ENCODE measurements at regions not wholly inside any gene's neighbourhood (a gene's known extent, or its start where the extent isn't known, plus 50 kb on each side); places are given as distances from the start of the nearest gene placed in this dataset.

DNA sequence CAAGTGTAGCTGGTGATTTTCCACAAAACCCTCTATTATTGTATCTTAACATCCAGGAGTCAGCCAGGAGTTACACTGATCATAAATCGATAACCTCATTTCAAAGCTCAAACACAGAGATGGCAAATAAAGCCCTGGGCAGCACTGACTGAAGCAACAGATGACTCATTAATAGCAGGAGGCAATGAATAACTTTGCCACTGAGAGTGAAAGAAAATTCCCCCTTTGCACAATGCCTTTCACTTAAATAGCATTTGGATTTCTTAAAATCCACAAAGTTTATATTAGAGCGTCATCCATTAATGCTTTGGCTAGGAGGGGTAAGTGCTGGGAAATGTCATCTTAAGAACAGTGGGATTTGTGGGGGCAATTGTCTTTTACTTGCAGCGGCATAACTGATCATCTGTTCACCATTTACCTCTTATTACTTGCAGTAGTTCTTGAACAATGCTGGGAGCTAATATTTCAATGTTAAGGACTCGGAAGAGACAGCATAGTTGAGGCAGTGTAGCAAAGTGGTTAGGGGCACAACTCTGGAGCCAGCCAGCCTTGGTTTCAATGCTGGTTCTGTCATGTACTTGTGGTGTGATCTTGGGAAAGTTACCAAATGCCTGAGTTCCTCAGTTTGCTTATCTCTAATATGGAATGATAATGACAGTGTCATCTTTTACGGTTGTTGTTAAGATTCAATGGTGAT is 630.4 kb upstream of the TBL1XR1 start (continued):
- no peak for TF ChIP-seq ELF1 (CRISPR knock-in tag; IDR thresholded peaks at IDR 0.05)
- TF ChIP-seq, protein P1, sequence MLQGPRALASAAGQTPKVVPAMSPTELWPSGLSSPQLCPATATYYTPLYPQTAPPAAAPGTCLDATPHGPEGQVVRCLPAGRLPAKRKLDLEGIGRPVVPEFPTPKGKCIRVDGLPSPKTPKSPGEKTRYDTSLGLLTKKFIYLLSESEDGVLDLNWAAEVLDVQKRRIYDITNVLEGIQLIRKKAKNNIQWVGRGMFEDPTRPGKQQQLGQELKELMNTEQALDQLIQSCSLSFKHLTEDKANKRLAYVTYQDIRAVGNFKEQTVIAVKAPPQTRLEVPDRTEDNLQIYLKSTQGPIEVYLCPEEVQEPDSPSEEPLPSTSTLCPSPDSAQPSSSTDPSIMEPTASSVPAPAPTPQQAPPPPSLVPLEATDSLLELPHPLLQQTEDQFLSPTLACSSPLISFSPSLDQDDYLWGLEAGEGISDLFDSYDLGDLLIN (CRISPR knock-in tag; IDR thresholded peaks at IDR 0.05; ENCODE audit: borderline replicate concordance) = no peak
- TF ChIP-seq IRF2 (CRISPR knock-in tag; IDR thresholded peaks at IDR 0.05) = peak; percentile 63; the same call in 1 of the 2 replicates
- TF ChIP-seq, protein P2, sequence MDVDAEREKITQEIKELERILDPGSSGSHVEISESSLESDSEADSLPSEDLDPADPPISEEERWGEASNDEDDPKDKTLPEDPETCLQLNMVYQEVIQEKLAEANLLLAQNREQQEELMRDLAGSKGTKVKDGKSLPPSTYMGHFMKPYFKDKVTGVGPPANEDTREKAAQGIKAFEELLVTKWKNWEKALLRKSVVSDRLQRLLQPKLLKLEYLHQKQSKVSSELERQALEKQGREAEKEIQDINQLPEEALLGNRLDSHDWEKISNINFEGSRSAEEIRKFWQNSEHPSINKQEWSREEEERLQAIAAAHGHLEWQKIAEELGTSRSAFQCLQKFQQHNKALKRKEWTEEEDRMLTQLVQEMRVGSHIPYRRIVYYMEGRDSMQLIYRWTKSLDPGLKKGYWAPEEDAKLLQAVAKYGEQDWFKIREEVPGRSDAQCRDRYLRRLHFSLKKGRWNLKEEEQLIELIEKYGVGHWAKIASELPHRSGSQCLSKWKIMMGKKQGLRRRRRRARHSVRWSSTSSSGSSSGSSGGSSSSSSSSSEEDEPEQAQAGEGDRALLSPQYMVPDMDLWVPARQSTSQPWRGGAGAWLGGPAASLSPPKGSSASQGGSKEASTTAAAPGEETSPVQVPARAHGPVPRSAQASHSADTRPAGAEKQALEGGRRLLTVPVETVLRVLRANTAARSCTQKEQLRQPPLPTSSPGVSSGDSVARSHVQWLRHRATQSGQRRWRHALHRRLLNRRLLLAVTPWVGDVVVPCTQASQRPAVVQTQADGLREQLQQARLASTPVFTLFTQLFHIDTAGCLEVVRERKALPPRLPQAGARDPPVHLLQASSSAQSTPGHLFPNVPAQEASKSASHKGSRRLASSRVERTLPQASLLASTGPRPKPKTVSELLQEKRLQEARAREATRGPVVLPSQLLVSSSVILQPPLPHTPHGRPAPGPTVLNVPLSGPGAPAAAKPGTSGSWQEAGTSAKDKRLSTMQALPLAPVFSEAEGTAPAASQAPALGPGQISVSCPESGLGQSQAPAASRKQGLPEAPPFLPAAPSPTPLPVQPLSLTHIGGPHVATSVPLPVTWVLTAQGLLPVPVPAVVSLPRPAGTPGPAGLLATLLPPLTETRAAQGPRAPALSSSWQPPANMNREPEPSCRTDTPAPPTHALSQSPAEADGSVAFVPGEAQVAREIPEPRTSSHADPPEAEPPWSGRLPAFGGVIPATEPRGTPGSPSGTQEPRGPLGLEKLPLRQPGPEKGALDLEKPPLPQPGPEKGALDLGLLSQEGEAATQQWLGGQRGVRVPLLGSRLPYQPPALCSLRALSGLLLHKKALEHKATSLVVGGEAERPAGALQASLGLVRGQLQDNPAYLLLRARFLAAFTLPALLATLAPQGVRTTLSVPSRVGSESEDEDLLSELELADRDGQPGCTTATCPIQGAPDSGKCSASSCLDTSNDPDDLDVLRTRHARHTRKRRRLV (CRISPR knock-in tag; IDR thresholded peaks at IDR 0.05) = no peak
- TF ChIP-seq EP300 (IDR thresholded peaks at IDR 0.05; ENCODE audit: low read depth in 2 of 2, low read length in 2 of 2) = peak in 1 of 2 experiments; percentile 92; a peak in 2 of 4 replicates
- TF ChIP-seq EP300 (CRISPR knock-in tag; IDR thresholded peaks at IDR 0.05; ENCODE audit: borderline replicate concordance) = no peak; the same call in 1 of the 2 replicates
- peak; percentile 86 for TF ChIP-seq CEBPB (IDR thresholded peaks at IDR 0.05; ENCODE audit: borderline replicate concordance, low read depth, low read length)
- TF ChIP-seq RCOR2 (CRISPR knock-in tag; IDR thresholded peaks at IDR 0.05) = peak; percentile 62; the same call in 1 of the 2 replicates
- TF ChIP-seq, protein P3, sequence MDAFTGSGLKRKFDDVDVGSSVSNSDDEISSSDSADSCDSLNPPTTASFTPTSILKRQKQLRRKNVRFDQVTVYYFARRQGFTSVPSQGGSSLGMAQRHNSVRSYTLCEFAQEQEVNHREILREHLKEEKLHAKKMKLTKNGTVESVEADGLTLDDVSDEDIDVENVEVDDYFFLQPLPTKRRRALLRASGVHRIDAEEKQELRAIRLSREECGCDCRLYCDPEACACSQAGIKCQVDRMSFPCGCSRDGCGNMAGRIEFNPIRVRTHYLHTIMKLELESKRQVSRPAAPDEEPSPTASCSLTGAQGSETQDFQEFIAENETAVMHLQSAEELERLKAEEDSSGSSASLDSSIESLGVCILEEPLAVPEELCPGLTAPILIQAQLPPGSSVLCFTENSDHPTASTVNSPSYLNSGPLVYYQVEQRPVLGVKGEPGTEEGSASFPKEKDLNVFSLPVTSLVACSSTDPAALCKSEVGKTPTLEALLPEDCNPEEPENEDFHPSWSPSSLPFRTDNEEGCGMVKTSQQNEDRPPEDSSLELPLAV (CRISPR knock-in tag; conservative IDR thresholded peaks at IDR 0.05; ENCODE audit: low read depth) = no peak
- TF ChIP-seq MIXL1 (CRISPR knock-in tag; IDR thresholded peaks at IDR 0.05) = peak; percentile 97
- TF ChIP-seq, protein P4, sequence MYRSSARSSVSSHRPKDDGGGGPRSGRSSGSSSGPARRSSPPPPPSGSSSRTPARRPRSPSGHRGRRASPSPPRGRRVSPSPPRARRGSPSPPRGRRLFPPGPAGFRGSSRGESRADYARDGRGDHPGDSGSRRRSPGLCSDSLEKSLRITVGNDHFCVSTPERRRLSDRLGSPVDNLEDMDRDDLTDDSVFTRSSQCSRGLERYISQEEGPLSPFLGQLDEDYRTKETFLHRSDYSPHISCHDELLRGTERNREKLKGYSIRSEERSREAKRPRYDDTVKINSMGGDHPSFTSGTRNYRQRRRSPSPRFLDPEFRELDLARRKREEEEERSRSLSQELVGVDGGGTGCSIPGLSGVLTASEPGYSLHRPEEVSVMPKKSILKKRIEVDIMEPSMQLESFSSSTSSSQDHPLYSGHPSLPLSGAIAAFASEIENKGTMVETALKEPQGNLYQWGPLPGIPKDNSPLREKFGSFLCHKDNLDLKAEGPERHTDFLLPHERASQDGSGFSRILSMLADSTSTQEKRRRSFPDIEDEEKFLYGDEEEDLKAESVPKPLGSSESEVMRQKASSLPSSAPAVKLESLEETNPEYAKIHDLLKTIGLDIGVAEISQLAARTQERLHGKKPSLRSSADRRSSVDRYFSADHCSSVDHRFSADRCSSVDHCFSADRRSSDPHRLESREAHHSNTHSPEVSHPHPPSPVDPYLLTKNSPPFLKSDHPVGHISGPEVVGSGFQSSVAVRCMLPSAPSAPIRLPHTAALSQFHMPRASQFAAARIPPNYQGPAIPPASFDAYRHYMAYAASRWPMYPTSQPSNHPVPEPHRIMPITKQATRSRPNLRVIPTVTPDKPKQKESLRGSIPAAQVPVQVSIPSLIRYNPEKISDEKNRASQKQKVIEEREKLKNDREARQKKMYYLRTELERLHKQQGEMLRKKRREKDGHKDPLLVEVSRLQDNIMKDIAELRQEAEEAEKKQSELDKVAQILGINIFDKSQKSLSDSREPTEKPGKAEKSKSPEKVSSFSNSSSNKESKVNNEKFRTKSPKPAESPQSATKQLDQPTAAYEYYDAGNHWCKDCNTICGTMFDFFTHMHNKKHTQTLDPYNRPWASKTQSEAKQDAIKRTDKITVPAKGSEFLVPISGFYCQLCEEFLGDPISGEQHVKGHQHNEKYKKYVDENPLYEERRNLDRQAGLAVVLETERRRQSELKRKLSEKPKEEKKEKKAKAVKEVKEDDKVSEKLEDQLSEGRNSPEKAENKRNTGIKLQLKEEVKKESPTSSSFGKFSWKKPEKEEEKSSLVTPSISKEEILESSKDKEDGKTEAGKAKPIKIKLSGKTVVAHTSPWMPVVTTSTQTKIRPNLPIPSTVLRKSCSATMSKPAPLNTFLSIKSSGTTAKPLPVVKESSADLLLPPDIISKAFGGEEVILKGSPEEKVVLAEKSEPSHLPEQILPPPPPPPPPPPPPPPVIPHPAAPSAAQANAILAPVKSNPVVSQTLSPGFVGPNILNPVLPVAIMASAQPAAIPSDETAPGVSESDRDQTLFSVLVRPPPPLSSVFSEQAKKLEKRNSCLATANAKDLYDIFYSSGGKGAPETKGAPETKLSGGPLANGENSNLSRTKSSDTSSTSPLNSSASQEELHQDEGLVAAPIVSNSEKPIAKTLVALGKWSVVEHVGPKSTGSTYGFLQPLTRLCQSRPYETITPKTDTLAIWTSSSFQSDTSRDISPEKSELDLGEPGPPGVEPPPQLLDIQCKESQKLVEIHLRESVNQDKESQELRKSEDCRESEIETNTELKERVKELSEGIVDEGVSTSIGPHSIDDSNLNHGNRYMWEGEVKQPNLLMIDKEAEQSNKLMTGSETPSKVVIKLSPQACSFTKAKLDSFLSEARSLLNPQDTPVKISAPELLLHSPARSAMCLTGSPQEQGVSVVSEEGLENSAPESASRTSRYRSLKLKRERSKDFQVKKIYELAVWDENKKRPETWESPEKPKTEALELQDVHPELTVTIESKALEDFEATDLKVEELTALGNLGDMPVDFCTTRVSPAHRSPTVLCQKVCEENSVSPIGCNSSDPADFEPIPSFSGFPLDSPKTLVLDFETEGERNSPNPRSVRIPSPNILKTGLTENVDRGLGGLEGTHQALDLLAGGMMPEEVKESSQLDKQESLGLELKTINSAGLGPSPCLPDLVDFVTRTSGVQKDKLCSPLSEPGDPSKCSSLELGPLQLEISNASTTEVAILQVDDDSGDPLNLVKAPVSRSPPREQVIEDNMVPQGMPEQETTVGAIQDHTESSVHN (CRISPR knock-in tag; IDR thresholded peaks at IDR 0.05) = no peak
- TF ChIP-seq SP2 (CRISPR knock-in tag; IDR thresholded peaks at IDR 0.05) = no peak
- TF ChIP-seq ATF3 (CRISPR knock-in tag; IDR thresholded peaks at IDR 0.05) = peak; percentile 82
